ENCODE measurements at regions not wholly inside any gene's neighbourhood (a gene's known extent, or its start where the extent isn't known, plus 50 kb on each side); places are given as distances from the start of the nearest gene placed in this dataset.
"Not testable (repeated sequence)": the region's sequence is repeated elsewhere in the genome, so short reads cannot be mapped to it uniquely, and the experiment has no call there.

DNA sequence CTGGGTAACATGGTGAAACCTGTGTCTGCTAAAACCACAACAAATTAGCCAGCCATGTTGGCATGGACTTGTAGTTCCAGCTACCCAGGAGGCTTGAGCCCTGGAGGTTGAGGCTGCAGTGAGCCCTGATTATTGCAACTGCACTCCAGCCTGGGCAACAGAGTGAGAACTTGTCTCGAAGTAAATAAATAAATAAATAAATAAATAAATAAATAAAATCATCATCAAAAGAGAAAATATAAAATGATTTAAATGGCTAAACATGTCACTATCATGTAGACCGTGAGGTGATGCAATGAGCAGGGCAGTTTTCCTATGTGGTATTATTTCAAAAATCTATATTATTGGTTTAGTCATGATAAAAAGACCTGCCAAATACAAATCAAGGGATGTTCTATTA is 2074.3 kb downstream of the PCDH9 start:
- no peak for DNase-seq (ENCODE audit: low read depth)

DNA sequence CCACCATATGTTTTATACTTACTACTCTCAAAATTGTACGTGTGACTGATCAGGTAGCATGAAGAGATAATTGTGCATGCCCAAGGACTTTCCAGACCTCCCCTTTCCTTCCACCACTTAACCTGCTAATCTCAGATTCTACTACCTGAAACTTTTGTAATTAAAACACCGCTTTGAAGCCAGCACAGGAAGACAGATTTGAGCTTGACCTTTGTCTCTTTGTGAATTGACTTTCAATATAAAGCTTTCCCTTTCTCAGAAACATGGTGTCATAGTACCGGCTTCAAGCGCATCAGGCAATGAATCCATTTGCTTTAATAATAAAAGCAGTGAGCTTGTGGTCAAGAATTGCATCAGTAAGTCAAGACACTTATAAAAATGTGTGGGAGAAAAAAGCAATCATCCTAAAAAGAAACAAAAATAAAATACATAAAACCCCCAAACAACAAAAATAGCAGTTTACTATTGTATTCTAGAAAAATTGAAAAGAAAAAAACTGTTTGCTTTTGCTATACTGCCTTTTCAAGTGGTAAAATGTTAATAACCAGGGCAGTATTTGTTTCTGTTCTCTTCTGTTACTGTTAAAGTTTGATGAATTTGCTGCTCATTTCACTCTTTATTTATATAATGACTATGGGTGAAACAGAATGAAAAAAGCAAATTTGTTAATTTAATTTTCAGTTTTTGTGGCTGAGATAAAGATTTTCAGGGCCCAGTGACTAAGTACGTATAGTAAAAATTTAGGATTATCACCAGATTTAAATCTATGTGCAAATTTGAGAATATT is 2075.3 kb downstream of the PCDH9 start:
- no peak for DNase-seq (ENCODE audit: low read depth)

DNA sequence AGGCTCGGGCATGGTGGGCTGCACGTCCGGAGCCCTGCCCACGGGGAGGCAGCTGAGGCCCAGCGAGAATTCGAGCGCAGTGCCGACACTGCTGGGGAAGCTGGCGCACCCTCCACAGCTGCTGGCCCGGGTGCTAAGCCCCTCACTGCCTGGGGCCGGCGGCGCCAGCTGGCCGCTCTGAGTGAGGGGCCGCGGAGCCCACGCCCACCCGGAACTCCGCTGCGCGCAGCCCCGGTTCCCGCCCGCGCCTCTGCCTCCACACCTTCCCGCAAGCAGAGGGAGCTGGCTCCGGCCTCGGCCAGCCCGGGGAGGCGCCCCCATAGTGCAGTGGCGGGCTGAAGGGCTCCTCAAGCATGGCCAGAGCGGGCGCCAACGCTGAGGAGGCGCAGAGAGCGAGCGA is 2080.4 kb downstream of the PCDH9 start:
- no peak for DNase-seq (ENCODE audit: low read depth)

DNA sequence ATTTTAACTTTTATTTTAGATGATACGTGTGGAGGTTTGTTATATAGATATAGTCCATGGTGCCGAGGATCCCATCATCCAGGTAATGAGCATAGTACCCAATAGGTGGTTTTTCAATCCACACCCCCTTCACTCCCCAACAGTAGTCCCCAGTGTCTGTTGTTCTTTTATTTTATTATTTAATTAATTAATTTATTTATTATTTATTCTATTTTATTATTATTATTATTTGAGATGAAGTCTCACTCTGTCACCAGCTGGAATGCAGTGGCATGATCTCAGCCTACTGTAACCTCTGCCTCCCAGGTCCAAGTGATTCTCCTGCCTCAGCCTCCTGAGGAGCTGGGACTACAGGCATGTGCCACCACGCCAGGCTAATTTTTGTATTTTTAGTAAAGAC is 2086.2 kb downstream of the PCDH9 start:
- no peak for DNase-seq (ENCODE audit: low read depth)

DNA sequence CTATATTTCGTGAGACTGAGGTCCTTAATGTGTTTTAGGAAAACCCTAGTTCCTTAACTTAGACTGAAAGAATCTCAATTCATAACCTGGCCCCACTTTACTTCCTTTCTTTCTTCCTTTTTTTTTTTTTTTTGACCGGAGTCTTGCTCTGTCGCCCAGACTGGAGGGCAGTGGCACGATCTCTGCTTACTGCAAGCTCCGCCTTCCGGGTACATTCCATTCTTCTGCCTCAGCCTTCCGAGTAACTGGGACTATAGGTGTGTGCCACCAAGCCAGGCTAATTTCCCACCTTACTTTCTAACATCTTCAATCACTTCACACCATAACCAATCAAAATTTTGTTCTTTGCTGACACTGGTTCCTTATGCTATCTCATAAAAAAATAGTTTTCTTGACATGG is 2097.0 kb downstream of the PCDH9 start:
- DNase-seq (ENCODE audit: low read depth) = no peak

DNA sequence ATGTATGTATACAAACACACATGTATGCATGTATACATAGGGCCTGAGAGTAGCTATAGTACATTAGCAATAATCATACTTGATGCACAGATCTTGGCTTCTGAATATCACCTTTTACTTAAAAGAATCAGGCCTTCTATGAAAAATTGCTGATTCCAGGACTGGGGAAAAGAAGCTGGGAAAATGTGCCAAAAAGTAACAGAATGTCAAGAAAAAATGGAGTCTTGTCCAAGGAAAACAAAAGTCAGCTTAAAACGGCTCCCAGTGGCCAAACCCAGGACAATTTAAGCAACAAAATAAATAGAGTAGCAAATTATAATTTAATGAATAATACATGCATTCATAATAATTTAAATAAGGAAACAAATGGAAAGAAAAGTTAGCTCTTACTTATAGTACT is 2104.9 kb downstream of the PCDH9 start:
- no peak for DNase-seq (ENCODE audit: low read depth)

DNA sequence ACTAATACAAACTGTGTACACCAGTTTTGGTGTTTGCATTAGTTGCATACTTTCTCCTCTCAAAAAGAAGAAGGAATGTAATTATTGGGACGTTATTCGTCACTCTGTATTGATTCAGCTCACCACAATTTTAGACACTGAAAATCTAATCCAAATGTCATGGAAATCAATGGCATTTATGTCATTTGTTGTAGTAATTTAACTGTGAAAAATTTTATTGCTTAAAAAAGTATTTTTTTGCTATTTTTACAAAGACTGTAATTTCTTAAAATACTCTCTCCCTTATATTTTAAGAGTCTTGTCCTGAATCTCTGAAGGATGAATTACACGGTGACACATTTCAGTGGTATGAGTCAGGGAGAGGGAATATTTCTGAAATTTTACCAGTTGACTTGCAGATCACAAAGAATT is 2117.6 kb downstream of the PCDH9 start:
- DNase-seq (ENCODE audit: low read depth) = no peak

DNA sequence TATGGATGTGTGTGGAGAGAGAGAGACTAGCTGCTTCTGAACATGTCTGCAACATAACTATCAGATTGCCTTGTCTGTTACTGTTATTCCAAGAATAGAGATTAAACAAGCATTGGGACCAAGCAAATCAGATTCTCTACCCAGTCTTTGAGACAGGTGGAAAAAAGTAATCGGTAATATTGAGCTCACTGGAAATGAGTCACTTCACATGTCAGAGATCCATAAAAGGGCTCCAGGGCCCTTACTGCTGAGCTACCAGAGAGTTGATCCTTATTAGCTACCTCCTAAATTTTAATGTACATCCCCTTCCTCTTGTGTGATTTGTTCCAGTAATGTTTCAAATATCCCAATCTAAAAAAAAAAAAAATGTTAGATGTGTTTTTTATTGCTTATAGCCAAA is 2118.0 kb downstream of the PCDH9 start:
- DNase-seq (ENCODE audit: low read depth) = no peak

DNA sequence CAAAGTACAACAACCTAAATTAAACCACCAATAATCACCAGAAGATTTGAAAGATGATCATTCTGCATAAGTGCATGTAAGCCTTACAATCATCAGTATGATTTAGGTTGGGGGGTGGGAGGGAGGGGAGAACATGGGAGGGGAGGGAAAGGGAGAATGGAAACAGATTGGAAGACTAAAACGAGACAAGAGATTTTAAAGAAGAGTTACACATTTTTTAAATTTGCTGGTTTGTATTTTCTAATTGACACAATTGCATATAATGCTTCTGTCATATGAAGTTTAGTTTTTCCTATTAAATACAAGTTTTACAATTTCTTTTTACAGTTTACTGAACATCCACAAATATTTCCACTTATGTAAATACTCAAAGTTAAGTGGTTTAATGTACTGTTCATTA is 2118.9 kb downstream of the PCDH9 start:
- DNase-seq (ENCODE audit: low read depth) = no peak

DNA sequence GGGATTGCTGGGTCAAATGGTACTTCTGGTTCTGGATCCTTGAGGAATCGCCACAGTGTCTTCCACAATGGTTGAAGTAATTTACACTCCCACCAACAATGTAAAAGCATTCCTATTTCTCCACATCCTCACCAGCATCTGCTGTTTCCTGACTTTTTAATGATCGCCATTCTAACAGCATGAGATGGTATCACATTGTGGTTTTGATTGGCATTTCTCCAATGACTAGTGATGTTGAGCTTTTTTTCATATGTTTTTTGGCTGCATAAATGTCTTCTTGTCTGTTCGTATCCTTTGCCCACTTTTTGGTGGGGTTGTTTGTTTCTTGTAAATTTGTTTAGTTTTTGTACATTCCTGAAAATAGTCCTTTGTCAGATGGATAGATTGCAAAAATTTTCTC is 2125.7 kb downstream of the PCDH9 start:
- not testable (repeated sequence) for DNase-seq (ENCODE audit: low read depth)

DNA sequence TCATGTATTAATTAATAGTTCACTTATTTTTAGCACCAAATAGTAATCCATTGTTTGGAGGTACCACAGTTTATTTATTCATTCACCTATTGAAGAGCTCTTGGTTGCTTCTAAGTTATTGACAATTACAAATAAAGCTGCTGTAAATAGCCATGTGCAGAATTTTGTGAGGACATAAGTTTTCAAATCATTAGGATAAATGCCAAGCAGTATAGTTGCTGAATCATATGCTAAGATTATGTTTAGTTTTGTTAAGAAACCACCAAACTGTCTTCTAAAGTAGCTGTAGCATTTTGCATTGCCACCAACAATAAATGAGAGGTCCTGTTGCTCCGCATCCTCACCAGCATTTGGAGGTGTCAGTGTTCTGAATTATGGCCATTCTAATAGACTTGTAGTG is 2126.8 kb downstream of the PCDH9 start:
- no peak for DNase-seq (ENCODE audit: low read depth)

DNA sequence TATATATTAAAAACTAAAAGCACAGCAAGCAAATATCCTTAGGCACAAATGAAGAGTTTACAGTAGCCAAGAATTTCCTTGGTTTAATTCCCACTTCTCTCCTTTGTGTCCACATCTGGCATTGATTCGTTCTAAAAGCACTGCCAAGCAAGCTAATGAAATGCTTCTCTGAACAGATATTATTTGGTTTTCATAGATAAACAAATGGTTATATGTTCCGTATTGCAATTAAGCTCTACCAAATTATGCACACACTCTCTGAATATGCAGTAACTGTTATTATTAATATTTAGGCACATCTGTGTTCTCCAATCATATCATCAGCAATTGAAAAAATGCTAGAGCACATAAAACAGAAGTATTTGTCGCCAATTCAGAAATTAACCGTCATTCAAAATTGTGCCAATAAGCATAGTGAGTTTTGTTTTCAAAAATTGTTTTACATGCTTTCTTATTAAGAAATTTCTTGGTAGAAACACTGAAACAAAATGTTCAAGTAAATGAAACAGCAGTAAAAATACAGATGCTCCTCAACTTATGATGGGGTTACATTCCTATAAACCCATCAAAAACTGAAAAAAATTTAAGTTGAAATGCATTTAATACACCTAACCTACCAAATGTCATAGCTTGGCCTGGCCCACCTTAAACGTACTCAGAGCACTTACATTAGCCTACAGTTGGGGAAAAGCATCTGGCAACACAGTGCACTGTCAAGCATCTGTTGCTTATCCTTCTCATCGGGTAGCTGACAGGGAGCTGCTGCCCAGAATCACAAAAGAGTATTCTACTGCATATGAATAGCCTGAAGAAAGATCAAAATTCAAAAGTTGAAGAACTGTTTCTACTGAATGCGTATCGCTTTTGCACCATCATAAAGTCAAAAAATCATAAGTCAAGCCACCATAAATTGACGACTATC is 2134.7 kb downstream of the PCDH9 start:
- DNase-seq (ENCODE audit: low read depth) = no peak

DNA sequence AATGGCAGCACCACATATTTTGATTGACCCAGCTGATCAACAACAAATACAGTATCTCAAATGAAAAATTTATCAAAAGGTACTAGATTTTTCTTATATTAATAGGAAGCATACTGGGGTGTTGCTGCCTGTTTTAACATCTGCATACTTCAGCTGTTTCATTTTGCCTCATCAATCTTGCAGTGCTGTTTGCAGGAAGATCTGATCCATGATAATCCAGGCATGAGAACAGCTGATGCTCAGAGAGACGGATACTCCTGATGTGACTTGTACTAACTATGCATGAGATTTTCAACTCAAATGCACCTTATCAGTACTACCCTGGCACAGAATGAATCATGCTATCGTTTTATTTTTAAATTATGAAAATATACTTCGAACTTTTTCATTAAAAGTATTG is 2136.8 kb downstream of the PCDH9 start:
- no peak for DNase-seq (ENCODE audit: low read depth)

DNA sequence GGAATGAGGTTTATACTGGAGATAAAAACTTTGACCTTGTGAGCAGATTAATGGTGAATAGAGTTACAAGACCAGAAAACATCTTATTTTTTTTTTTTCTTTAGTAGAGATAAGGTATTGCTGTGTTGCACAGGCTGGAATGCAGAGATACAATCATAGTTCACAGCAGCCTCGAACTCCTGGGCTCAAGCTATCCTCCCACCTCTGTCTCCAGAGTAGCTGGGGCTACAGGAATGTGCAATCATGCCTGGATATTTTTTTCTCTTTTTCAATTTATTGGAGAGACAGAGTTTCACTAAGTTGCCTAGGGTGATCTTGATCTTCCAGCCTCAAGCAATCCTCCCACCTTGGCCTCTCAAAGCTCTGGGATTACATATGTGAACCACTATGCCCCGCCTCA is 2139.1 kb downstream of the PCDH9 start:
- no peak for DNase-seq (ENCODE audit: low read depth)

DNA sequence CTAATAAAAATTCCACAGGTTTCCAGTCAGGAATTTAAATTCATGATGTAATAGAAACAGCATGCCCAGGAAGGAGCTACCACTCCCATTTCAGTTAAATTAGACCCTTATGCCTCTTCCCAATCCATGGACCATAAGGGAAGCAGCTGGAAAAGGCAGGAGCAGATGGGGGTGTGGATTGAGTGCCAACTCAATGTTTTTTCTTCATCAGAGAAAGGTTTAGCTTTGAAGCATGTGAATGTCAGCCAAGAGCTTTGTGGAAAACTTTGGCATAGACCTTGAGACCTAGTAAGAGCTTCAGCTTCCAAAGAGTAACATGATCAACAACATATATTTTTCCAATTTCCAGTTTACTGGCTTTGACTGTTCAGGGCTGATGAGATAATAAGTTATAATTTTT is 2139.9 kb downstream of the PCDH9 start:
- no peak for DNase-seq (ENCODE audit: low read depth)

DNA sequence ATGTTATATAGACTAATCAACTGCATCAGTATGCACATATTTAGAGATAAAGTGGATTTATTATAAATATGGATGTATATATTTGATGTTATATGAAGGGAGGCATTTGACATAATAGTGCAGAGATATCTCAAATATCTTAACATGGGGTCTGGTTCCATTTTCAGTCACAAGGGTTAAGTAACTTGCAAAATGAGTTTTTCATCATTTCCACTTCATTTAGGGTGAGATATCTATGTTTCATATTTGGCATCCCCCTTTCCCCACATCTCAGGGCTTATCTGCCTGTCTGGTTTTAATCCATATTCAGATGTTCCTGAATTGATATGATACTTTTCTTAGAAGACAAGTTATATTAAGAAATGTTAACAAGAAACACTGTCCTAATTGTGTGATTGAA is 2141.2 kb downstream of the PCDH9 start:
- no peak for DNase-seq (ENCODE audit: low read depth)

DNA sequence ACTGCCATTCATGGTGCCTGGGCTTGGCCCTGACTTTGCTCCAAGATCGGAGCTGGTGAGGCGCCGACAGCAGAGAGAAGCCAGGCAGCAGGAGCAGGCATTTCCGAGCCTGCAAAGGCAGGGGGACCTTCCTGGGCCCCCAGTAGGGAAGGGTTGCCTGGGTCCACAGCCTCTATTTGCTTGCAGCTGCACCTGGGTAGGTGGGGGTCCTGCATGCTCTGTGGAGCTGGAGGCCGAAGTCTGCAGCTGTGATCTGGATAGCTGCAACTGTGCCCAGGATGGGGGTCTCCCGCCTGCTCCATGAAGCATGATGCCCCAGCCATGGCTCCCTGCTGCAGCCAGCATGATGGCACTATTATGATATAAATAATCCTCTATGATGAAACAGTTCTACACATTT is 2144.2 kb downstream of the PCDH9 start:
- DNase-seq (ENCODE audit: low read depth) = no peak

DNA sequence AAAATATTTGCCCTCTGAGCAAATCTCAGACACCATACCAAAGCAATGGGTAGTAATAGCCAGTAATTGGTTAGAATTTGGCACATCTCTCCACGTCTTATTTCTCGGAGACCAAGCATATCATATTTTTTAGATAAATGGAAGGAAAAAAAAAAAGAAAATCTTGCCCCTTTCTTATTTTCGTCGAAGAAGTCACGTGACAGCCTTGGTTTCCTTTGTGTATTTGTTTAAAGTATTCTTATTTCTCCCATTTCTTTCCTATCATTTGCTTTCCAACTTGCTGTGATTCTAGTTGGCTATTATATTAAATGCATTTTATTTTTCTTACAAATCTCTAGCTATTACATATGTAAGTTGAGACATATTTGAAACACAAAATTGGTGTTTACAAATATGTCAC is 2155.9 kb downstream of the PCDH9 start:
- DNase-seq (ENCODE audit: low read depth) = no peak

DNA sequence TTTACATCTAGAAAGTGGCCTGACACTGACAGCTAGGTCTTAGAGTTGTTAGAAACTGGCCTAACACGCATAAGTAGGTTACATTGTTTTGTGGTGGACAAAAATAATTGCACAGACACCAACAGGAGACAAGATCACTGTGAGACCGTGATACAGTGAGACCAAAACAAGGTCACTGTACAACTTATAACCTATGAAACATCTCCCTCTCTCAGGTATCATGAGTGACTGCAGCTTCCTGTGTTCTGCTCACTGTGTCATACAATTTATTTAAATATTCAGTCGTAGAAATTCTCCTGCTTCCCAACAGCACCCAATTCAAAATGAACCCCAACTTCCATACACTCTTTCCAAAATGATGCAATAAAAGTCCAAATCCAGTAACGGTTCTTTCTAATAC is 2165.2 kb downstream of the PCDH9 start:
- DNase-seq (ENCODE audit: low read depth) = no peak

DNA sequence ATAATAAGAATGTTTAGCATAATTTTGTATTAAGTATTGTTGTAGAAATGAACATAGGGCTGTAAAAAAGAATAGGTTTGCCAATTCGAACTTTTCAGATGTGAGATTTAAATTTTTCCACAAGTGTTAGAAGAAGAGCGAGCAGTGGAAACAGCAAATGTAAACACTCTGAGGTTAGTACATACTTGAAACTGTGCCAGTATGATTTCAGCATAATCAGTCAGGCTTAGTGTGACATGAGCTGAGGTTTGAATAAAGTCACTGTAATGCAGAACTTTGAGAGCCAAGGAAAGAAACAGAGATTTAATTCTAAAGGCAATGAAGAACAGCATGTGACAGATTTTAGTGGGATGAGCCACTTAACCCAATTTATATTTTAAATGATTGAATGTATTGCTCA is 2166.4 kb downstream of the PCDH9 start:
- no peak for DNase-seq (ENCODE audit: low read depth)

DNA sequence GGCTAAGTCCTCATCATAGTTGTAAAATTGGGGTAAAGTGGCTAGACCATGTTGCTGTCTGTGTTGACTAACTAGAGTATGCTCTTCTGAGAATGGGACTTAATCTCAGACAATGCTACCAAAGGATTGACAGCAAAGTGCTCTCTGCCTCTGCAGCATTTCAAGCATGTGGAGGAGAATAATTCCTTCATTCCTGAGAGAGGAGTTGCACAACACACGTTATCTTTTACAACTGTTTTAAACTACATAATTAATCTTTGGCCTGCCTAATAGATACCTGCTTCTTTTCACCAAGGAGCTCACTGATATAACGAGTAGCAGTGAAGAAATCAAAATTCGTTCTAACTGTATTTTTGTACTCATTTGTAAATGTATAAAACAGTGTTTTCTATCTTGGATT is 2172.2 kb downstream of the PCDH9 start:
- DNase-seq (ENCODE audit: low read depth) = no peak

DNA sequence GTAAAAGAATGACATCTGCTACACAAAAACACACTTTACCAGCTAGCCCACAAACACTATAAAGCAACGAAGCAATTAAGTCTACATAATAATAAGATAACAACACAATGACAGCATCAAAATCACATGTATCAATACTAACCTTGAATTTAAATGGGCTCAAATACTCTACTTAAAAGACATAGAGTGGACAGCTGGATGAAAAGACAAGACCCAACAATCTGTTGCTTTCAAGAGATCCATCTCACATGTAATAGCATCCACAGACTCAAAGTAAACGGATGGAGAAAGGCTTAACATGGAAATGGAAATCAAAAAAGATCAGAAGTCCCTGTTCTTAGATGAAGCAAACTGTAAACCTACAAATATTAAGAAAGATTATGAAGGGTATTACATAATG is 2175.9 kb downstream of the PCDH9 start:
- no peak for DNase-seq (ENCODE audit: low read depth)

DNA sequence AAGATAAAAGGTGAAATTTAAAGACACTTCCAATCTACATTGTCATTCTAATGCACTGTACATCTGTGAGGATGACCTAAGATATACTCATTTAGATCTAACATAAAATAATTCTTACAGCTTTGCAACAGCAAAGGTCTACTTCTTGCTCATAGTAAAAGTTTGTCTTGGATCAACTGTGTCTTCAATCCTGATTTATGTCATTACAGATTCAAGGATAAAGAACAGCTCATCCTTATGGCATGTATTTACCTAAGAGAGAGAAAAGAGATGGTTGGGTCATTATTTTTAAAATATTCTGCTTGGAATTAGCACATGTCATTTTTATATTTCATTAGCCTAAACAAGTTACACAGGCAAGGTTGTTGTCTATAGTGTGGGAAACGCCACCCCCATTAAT is 2193.1 kb downstream of the PCDH9 start:
- no peak for DNase-seq (ENCODE audit: low read depth)

All from Daoy (cell line).